NT2/D1 (cell line): ENCODE measurements at regions not wholly inside any gene's neighbourhood (a gene's known extent, or its start where the extent isn't known, plus 50 kb on each side); places are given as distances from the start of the nearest gene placed in this dataset.

ENCODE experiments used
- DNase-seq: peaks from one replicate; pipeline ENCODE4 v3.0.0-alpha.2; 2011; ENCODE audit warnings: low read depth, low spot score
- H3K27me3 ChIP-seq: 2 replicates; pipeline ENCODE4 v1.6.0; 2011; ENCODE audit warnings: mild to moderate bottlenecking; ENCODE audit not compliant: insufficient read length, insufficient read depth
- H3K36me3 ChIP-seq: 2 replicates; pipeline ENCODE4 v1.6.1; 2011; ENCODE audit warnings: mild to moderate bottlenecking, low read length, mixed read lengths; ENCODE audit not compliant: insufficient read depth, insufficient read length
- H3K4me1 ChIP-seq: 2 replicates; pipeline ENCODE4 v1.5.1; 2011; ENCODE audit not compliant: insufficient read depth, insufficient read length
- H3K4me3 ChIP-seq: 2 replicates; pipeline ENCODE4 v1.5.1; 2011; ENCODE audit warnings: low read depth; ENCODE audit not compliant: insufficient read length
- H3K9ac ChIP-seq: 2 replicates; pipeline ENCODE4 v1.6.0; 2011; ENCODE audit warnings: low read depth; ENCODE audit not compliant: insufficient read length
- H3K9me3 ChIP-seq: 2 replicates; pipeline ENCODE4 v1.5.1; 2011; ENCODE audit warnings: mild to moderate bottlenecking, low read length; ENCODE audit not compliant: insufficient read depth
- SUZ12 ChIP-seq: IDR thresholded peaks from 2 replicates; pipeline ENCODE4 v1.6.1; 2011; ENCODE audit not compliant: insufficient read length, insufficient read depth; ENCODE audit errors: extremely low read depth
- YY1 ChIP-seq: IDR thresholded peaks from 2 replicates; pipeline ENCODE4 v1.6.1; 2011; ENCODE audit not compliant: insufficient read length, insufficient read depth
- ZNF274 ChIP-seq: IDR thresholded peaks from 2 replicates; pipeline ENCODE4 v1.6.1; 2011; ENCODE audit warnings: mild to moderate bottlenecking, low read depth, low read length

- DNase-seq = no peak
- Histone ChIP-seq H3K9me3 (no peaks in the 10 kb centered on the region), H3K4me3 (no peak overlapping the region), H3K27me3 (no peaks in the 10 kb centered on the region), H3K36me3 (no peaks in the 10 kb centered on the region), H3K4me1 (no peaks in the 10 kb centered on the region), H3K9ac (no peak overlapping the region)
- TF ChIP-seq YY1 = no peak
These were observed 944.9 kb downstream of the TLE4 start for GRCh38 chr9:80516679-80517078.

- no peaks in the 10 kb centered on the region for H3K9me3 ChIP-seq
- no peak overlapping the region for H3K9ac ChIP-seq
- no peak overlapping the region for H3K4me3 ChIP-seq
- H3K27me3 ChIP-seq = no peaks in the 10 kb centered on the region
- DNase-seq = no peak
- no peaks in the 10 kb centered on the region for H3K36me3 ChIP-seq
- no peaks in the 10 kb centered on the region for H3K4me1 ChIP-seq
- TF ChIP-seq ZNF274 (no peak), SUZ12 (no peak), YY1 (no peak)
These were observed 937.6 kb downstream of the TLE4 start for GRCh38 chr9:80509358-80509757.

- H3K9me3 ChIP-seq = no peaks in the 10 kb centered on the region
- H3K4me3 ChIP-seq = no peak overlapping the region
- no peak for DNase-seq
- H3K9ac ChIP-seq = no peak overlapping the region
- no peaks in the 10 kb centered on the region for H3K4me1 ChIP-seq
- no peaks in the 10 kb centered on the region for H3K36me3 ChIP-seq
- TF ChIP-seq YY1 (no peak), SUZ12 (no peak), ZNF274 (no peak)
- no peaks in the 10 kb centered on the region for H3K27me3 ChIP-seq
These were observed 935.8 kb downstream of the TLE4 start for GRCh38 chr9:80507611-80508010.

- Histone ChIP-seq H3K9me3 (no peaks in the 10 kb centered on the region), H3K4me1 (no peaks in the 10 kb centered on the region), H3K36me3 (no peaks in the 10 kb centered on the region), H3K4me3 (no peak overlapping the region), H3K27me3 (no peaks in the 10 kb centered on the region), H3K9ac (no peak overlapping the region)
- TF ChIP-seq SUZ12 (no peak), ZNF274 (no peak), YY1 (no peak)
- no peak for DNase-seq
These were observed 933.0 kb downstream of the TLE4 start for GRCh38 chr9:80504601-80505230.

- TF ChIP-seq YY1 = no peak
- no peak for TF ChIP-seq SUZ12
- no peak for TF ChIP-seq ZNF274
- Histone ChIP-seq H3K27me3 (no peaks in the 10 kb centered on the region), H3K9ac (no peak overlapping the region), H3K4me3 (no peak overlapping the region), H3K4me1 (no peaks in the 10 kb centered on the region), H3K9me3 (no peaks in the 10 kb centered on the region), H3K36me3 (no peaks in the 10 kb centered on the region)
- no peak for DNase-seq
These were observed 932.0 kb downstream of the TLE4 start for GRCh38 chr9:80503671-80504281.

GRCh38 chr9:80502306-80502705, 930.5 kb downstream of the TLE4 start:
- Histone ChIP-seq H3K27me3 (no peaks in the 10 kb centered on the region), H3K9ac (no peak overlapping the region), H3K36me3 (no peaks in the 10 kb centered on the region), H3K4me3 (no peak overlapping the region), H3K4me1 (no peaks in the 10 kb centered on the region), H3K9me3 (no peaks in the 10 kb centered on the region)
- TF ChIP-seq SUZ12 = no peak
- no peak for DNase-seq

GRCh38 chr9:80501635-80502034, 929.9 kb downstream of the TLE4 start:
- Histone ChIP-seq H3K4me1 (no peaks in the 10 kb centered on the region), H3K27me3 (no peaks in the 10 kb centered on the region), H3K9ac (no peak overlapping the region), H3K4me3 (no peak overlapping the region), H3K9me3 (no peaks in the 10 kb centered on the region), H3K36me3 (no peaks in the 10 kb centered on the region)
- TF ChIP-seq ZNF274 (no peak), SUZ12 (no peak), YY1 (no peak)
- DNase-seq = no peak
